H1 (cell line): ENCODE measurements at regions not wholly inside any gene's neighbourhood (a gene's known extent, or its start where the extent isn't known, plus 50 kb on each side); places are given as distances from the start of the nearest gene placed in this dataset.

Experiments
- CHD1 ChIP-seq: IDR thresholded peaks from 2 replicates; pipeline ENCODE4 v1.6.1; 2012; ENCODE audit warnings: low read depth, low read length, improper control_type of control experiment
- EGR1 ChIP-seq: IDR thresholded peaks from 2 replicates; pipeline ENCODE4 v1.6.1; 2011; ENCODE audit warnings: low read depth, low read length, borderline replicate concordance
- POLR2AphosphoS5 ChIP-seq: IDR thresholded peaks from 2 replicates; pipeline ENCODE4 v1.6.1; 2011; ENCODE audit warnings: low read depth, low read length
- RAD21 ChIP-seq, 2 experiments: IDR thresholded peaks in 1 of 2; conservative IDR thresholded peaks in 1 of 2; 2 replicates each; pipeline ENCODE4 v1.6.1; 2011; ENCODE audit warnings: low read depth in 2 of 2, low read length in 2 of 2, improper control_type of control experiment in 1 of 2, inconsistent platforms in 1 of 2, mild to moderate bottlenecking in 1 of 2, moderate library complexity in 1 of 2
- RBBP5 ChIP-seq: IDR thresholded peaks from 2 replicates; pipeline ENCODE4 v1.7.1; 2012; ENCODE audit warnings: low read depth, mild to moderate bottlenecking, inconsistent platforms, low read length, moderate library complexity, borderline replicate concordance
- TBP ChIP-seq: IDR thresholded peaks from 2 replicates; pipeline ENCODE4 v1.6.1; 2011; ENCODE audit warnings: low read depth, low read length, improper control_type of control experiment
- TF ChIP-seq, protein P1 (sequence below): fragments of 300-600 bp; sonication (generic); IDR thresholded peaks from 2 replicates; pipeline ENCODE4 v1.7.1; 2012; ENCODE audit warnings: low read length, moderate library complexity, mild to moderate bottlenecking, inconsistent platforms; ENCODE audit not compliant: insufficient replicate concordance
- TF ChIP-seq, protein P2 (sequence below), 3 experiments: IDR thresholded peaks; 1 replicate in 2 of 3; 2 replicates in 1 of 3; pipeline versions ENCODE4 v1.5.1 to v1.6.1; 2011; ENCODE audit warnings: low read length in 3 of 3, mild to moderate bottlenecking in 3 of 3, inconsistent platforms in 2 of 3, low read depth in 1 of 3, moderate library complexity in 1 of 3; ENCODE audit not compliant: insufficient read depth in 1 of 3; ENCODE audit errors: control extremely low read depth in 1 of 3

DNA sequence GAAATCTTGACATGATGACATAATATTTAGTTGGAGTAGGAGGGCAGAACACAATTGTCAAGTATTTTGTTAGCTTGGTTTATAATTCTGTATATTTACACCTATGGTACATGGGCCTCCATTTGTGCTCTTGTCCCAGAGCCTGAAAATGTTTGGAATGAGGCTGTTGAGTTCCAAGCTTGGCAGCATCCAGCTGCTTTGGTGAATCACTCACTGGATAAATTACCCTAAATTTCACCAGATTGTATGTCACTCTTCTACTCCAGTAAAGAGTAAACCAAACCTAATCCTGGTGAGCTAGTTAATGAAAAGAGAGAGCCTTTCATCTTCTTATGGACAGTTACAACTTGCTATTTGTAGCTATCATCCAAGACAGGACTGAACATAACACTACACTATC, 928.7 kb downstream of the DIPK2A start (continued):
- TF ChIP-seq, protein P1, sequence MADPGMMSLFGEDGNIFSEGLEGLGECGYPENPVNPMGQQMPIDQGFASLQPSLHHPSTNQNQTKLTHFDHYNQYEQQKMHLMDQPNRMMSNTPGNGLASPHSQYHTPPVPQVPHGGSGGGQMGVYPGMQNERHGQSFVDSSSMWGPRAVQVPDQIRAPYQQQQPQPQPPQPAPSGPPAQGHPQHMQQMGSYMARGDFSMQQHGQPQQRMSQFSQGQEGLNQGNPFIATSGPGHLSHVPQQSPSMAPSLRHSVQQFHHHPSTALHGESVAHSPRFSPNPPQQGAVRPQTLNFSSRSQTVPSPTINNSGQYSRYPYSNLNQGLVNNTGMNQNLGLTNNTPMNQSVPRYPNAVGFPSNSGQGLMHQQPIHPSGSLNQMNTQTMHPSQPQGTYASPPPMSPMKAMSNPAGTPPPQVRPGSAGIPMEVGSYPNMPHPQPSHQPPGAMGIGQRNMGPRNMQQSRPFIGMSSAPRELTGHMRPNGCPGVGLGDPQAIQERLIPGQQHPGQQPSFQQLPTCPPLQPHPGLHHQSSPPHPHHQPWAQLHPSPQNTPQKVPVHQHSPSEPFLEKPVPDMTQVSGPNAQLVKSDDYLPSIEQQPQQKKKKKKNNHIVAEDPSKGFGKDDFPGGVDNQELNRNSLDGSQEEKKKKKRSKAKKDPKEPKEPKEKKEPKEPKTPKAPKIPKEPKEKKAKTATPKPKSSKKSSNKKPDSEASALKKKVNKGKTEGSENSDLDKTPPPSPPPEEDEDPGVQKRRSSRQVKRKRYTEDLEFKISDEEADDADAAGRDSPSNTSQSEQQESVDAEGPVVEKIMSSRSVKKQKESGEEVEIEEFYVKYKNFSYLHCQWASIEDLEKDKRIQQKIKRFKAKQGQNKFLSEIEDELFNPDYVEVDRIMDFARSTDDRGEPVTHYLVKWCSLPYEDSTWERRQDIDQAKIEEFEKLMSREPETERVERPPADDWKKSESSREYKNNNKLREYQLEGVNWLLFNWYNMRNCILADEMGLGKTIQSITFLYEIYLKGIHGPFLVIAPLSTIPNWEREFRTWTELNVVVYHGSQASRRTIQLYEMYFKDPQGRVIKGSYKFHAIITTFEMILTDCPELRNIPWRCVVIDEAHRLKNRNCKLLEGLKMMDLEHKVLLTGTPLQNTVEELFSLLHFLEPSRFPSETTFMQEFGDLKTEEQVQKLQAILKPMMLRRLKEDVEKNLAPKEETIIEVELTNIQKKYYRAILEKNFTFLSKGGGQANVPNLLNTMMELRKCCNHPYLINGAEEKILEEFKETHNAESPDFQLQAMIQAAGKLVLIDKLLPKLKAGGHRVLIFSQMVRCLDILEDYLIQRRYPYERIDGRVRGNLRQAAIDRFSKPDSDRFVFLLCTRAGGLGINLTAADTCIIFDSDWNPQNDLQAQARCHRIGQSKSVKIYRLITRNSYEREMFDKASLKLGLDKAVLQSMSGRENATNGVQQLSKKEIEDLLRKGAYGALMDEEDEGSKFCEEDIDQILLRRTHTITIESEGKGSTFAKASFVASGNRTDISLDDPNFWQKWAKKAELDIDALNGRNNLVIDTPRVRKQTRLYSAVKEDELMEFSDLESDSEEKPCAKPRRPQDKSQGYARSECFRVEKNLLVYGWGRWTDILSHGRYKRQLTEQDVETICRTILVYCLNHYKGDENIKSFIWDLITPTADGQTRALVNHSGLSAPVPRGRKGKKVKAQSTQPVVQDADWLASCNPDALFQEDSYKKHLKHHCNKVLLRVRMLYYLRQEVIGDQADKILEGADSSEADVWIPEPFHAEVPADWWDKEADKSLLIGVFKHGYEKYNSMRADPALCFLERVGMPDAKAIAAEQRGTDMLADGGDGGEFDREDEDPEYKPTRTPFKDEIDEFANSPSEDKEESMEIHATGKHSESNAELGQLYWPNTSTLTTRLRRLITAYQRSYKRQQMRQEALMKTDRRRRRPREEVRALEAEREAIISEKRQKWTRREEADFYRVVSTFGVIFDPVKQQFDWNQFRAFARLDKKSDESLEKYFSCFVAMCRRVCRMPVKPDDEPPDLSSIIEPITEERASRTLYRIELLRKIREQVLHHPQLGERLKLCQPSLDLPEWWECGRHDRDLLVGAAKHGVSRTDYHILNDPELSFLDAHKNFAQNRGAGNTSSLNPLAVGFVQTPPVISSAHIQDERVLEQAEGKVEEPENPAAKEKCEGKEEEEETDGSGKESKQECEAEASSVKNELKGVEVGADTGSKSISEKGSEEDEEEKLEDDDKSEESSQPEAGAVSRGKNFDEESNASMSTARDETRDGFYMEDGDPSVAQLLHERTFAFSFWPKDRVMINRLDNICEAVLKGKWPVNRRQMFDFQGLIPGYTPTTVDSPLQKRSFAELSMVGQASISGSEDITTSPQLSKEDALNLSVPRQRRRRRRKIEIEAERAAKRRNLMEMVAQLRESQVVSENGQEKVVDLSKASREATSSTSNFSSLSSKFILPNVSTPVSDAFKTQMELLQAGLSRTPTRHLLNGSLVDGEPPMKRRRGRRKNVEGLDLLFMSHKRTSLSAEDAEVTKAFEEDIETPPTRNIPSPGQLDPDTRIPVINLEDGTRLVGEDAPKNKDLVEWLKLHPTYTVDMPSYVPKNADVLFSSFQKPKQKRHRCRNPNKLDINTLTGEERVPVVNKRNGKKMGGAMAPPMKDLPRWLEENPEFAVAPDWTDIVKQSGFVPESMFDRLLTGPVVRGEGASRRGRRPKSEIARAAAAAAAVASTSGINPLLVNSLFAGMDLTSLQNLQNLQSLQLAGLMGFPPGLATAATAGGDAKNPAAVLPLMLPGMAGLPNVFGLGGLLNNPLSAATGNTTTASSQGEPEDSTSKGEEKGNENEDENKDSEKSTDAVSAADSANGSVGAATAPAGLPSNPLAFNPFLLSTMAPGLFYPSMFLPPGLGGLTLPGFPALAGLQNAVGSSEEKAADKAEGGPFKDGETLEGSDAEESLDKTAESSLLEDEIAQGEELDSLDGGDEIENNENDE = no peak
- TF ChIP-seq RBBP5 (no peak), CHD1 (no peak), POLR2AphosphoS5 (no peak), EGR1 (no peak), TBP (no peak), RAD21 (IDR thresholded peaks at IDR 0.05 in 1 of 2, conservative IDR thresholded peaks at IDR 0.05 in 1 of 2; ENCODE audit: low read depth in 2 of 2, low read length in 2 of 2) (no peak)
- TF ChIP-seq, protein P2, sequence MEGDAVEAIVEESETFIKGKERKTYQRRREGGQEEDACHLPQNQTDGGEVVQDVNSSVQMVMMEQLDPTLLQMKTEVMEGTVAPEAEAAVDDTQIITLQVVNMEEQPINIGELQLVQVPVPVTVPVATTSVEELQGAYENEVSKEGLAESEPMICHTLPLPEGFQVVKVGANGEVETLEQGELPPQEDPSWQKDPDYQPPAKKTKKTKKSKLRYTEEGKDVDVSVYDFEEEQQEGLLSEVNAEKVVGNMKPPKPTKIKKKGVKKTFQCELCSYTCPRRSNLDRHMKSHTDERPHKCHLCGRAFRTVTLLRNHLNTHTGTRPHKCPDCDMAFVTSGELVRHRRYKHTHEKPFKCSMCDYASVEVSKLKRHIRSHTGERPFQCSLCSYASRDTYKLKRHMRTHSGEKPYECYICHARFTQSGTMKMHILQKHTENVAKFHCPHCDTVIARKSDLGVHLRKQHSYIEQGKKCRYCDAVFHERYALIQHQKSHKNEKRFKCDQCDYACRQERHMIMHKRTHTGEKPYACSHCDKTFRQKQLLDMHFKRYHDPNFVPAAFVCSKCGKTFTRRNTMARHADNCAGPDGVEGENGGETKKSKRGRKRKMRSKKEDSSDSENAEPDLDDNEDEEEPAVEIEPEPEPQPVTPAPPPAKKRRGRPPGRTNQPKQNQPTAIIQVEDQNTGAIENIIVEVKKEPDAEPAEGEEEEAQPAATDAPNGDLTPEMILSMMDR (IDR thresholded peaks at IDR 0.05; ENCODE audit: control extremely low read depth in 1 of 3, insufficient read depth in 1 of 3, low read depth in 1 of 3, low read length in 3 of 3) = no peak
